ENCODE measurements at regions not wholly inside any gene's neighbourhood (a gene's known extent, or its start where the extent isn't known, plus 50 kb on each side); places are given as distances from the start of the nearest gene placed in this dataset.

DNA sequence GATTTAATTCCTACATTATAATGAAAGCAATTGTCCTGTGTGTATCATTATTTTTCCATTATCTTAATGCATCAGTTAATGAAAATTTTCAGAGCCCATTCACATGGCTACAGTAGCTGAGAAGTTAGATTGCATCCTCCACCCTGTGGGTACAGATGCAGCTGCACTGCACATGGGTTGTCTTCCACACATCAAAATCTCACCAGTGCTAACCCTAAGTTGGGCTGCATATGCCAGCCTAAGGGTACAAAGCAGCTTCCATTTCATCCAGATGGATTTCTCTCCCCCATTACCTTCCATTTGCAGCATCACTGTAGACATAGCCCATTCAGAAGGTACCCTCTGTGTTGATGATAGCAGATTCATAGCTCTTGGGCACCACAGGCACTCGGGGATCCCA lies 74.7 kb upstream of the WDR11 start:
- TF ChIP-seq TAF1 (IDR thresholded peaks at IDR 0.05; ENCODE audit: low read depth, low read length) (no peak), POLR2A (IDR thresholded peaks at IDR 0.05; ENCODE audit: low read depth, low read length) (no peak), POLR2AphosphoS5 (IDR thresholded peaks at IDR 0.05; ENCODE audit: low read depth, low read length) (no peak), SPI1 (IDR thresholded peaks at IDR 0.05; ENCODE audit: low read depth, low read length) (no peak), POU2F2 (IDR thresholded peaks at IDR 0.05; ENCODE audit: low read depth, low read length) (no peak), PAX5 (IDR thresholded peaks at IDR 0.05; ENCODE audit: insufficient read depth, low read length, severe bottlenecking) (no peak)
